Fibroblast of lung (primary cell): ENCODE measurements at regions not wholly inside any gene's neighbourhood (a gene's known extent, or its start where the extent isn't known, plus 50 kb on each side); places are given as distances from the start of the nearest gene placed in this dataset.

Experiments used
- DNase-seq, 2 donors: peaks; one replicate each; pipeline versions ENCODE4 v3.0.0 to v3.0.0-alpha.2; 2010; ENCODE audit warnings: low read depth in 2 of 2
- H2AFZ ChIP-seq: 2 replicates; pipeline ENCODE4 v1.5.1; 2012; ENCODE audit warnings: low read length, control low read depth, inconsistent platforms
- H3K27ac ChIP-seq: 2 replicates; pipeline ENCODE4 v1.5.1; 2011; ENCODE audit warnings: low read length, control low read depth; ENCODE audit not compliant: insufficient read depth
- H3K27me3 ChIP-seq: 2 replicates; pipeline ENCODE4 v1.5.1; 2011; ENCODE audit warnings: mild to moderate bottlenecking, low read length; ENCODE audit not compliant: control insufficient read depth, insufficient read depth
- H3K36me3 ChIP-seq: 2 replicates; pipeline ENCODE4 v1.5.1; 2011; ENCODE audit warnings: low read length; ENCODE audit not compliant: control insufficient read depth, insufficient read depth
- H3K4me1 ChIP-seq: 2 replicates; pipeline ENCODE4 v1.5.1; 2011; ENCODE audit warnings: low read length; ENCODE audit not compliant: control insufficient read depth, insufficient read depth; ENCODE audit errors: extremely low read depth
- H3K4me2 ChIP-seq: 2 replicates; pipeline ENCODE4 v1.5.1; 2011; ENCODE audit warnings: low read length, control low read depth; ENCODE audit not compliant: insufficient read depth; ENCODE audit errors: extremely low read depth
- H3K4me3 ChIP-seq, 4 experiments: fragments of 200-600 bp in 1 of 4; sonication (generic) in 1 of 4; replicated peaks in 1 of 4; 2 replicates each; pipeline ENCODE4 v1.5.1; 2011 to 2016; ENCODE audit warnings: low read length in 4 of 4, low read depth in 3 of 4, mild to moderate bottlenecking in 3 of 4, control low read depth in 2 of 4, inconsistent platforms in 1 of 4, mixed read lengths in 1 of 4; ENCODE audit not compliant: insufficient read depth in 1 of 4; ENCODE audit errors: control extremely low read depth in 1 of 4
- H3K79me2 ChIP-seq: 2 replicates; pipeline ENCODE4 v1.5.1; 2012; ENCODE audit warnings: mild to moderate bottlenecking, low read length, inconsistent platforms; ENCODE audit not compliant: control insufficient read depth, insufficient read depth
- H3K9ac ChIP-seq: 2 replicates; pipeline ENCODE4 v1.5.1; 2011; ENCODE audit warnings: mild to moderate bottlenecking, low read length, control low read depth; ENCODE audit not compliant: insufficient read depth
- H3K9me3 ChIP-seq: 2 replicates; pipeline ENCODE4 v1.5.1; 2012; ENCODE audit warnings: low read depth, low read length; ENCODE audit not compliant: control insufficient read depth, insufficient read depth
- H4K20me1 ChIP-seq: 2 replicates; pipeline ENCODE4 v1.5.1; 2011; ENCODE audit warnings: low read length; ENCODE audit not compliant: control insufficient read depth, insufficient read depth; ENCODE audit errors: extremely low read depth
- EZH2 ChIP-seq: IDR thresholded peaks from 2 replicates; pipeline ENCODE4 v1.5.1; 2012; ENCODE audit warnings: low read length, control low read depth, mild to moderate bottlenecking; ENCODE audit errors: missing control alignments
- TF ChIP-seq, protein P1 (sequence below), 2 donors: IDR thresholded peaks in 1 of 2; conservative IDR thresholded peaks in 1 of 2; 1 replicate in 1 of 2; 2 replicates in 1 of 2; pipeline ENCODE4 v1.5.1; 2011 to 2012; ENCODE audit warnings: low read length in 2 of 2, control low read depth in 1 of 2, inconsistent platforms in 1 of 2, low read depth in 1 of 2, mild to moderate bottlenecking in 1 of 2

DNA sequence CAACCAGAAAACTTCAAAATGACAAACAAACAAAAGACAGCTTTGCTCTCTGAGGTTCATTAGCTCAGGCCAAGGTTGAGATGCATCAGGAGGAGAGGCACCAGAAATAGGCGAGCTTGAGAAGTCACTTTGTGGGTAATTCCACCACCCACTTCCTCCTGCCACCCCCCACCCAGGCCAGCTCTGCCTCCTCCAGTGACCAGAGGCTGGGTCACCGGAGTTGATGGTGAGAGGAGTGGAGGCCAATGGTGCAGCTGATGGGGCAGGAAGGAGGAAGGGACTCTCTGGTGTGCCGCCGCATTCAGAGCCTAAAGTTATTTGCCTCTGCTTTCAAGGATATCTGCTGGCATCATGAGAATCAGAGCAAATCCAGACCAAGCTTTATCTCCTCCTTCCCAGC, 73.8 kb upstream of the ASTN2 start:
- no peak for TF ChIP-seq EZH2
- TF ChIP-seq, protein P1, sequence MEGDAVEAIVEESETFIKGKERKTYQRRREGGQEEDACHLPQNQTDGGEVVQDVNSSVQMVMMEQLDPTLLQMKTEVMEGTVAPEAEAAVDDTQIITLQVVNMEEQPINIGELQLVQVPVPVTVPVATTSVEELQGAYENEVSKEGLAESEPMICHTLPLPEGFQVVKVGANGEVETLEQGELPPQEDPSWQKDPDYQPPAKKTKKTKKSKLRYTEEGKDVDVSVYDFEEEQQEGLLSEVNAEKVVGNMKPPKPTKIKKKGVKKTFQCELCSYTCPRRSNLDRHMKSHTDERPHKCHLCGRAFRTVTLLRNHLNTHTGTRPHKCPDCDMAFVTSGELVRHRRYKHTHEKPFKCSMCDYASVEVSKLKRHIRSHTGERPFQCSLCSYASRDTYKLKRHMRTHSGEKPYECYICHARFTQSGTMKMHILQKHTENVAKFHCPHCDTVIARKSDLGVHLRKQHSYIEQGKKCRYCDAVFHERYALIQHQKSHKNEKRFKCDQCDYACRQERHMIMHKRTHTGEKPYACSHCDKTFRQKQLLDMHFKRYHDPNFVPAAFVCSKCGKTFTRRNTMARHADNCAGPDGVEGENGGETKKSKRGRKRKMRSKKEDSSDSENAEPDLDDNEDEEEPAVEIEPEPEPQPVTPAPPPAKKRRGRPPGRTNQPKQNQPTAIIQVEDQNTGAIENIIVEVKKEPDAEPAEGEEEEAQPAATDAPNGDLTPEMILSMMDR (conservative IDR thresholded peaks at IDR 0.05 in 1 of 2, IDR thresholded peaks at IDR 0.05 in 1 of 2; ENCODE audit: low read depth in 1 of 2, low read length in 2 of 2) = no peak
- Histone ChIP-seq H3K27me3 (no peaks in the 10 kb centered on the region), H3K27ac (no peak overlapping the region), H3K36me3 (no peaks in the 10 kb centered on the region), H3K4me1 (no peaks in the 10 kb centered on the region), H3K4me3 (no peak overlapping the region), H3K4me2 (no peak overlapping the region), H3K9ac (no peak overlapping the region), H2AFZ (no peak overlapping the region), H4K20me1 (no peaks in the 10 kb centered on the region), H3K79me2 (no peaks in the 10 kb centered on the region), H3K9me3 (no peaks in the 10 kb centered on the region)
- no peak for DNase-seq

DNA sequence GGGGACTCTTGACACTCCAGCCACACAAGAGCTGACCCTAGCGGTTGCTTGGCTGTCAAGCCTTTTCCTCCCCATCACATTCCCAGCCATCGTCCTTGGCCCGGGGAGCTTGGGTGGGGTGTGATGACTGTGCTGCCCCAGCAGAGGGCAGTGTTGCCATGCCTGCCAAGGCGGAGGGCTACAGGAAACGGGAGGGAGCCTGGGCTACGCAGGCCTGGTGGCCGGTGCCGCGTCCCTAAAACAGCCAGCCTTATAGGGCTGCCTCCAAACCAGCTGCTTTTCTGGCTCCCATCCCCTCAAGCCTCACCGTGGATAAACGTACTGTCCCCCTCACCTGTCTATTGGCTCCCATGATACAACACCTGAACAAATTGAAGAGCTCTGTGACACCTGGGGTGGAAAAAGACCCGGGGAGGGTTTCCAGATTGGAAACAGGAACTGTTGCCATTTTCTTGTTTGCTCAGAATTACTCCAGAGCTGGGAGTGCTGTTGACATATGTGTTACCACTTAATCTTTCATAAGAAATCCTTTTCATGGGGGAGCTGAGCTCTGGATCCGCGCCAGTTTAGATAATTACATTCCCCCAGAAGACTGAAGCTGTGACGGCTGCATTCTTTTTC, 72.8 kb upstream of the ASTN2 start:
- H3K79me2 ChIP-seq = no peaks in the 10 kb centered on the region
- no peaks in the 10 kb centered on the region for H3K9me3 ChIP-seq
- H4K20me1 ChIP-seq = no peaks in the 10 kb centered on the region
- H3K36me3 ChIP-seq = no peaks in the 10 kb centered on the region
- H3K4me3 ChIP-seq = no peak overlapping the region
- H3K27ac ChIP-seq = no peak overlapping the region
- H3K27me3 ChIP-seq = no peaks in the 10 kb centered on the region
- H3K9ac ChIP-seq = no peak overlapping the region
- DNase-seq = peak; percentile 14 to 20
- H2AFZ ChIP-seq = no peak overlapping the region
- no peak overlapping the region for H3K4me2 ChIP-seq
- no peak for TF ChIP-seq EZH2
- TF ChIP-seq, protein P1 (conservative IDR thresholded peaks at IDR 0.05 in 1 of 2, IDR thresholded peaks at IDR 0.05 in 1 of 2; ENCODE audit: low read depth in 1 of 2, low read length in 2 of 2) = peak; percentile 46 to 67
- H3K4me1 ChIP-seq = no peaks in the 10 kb centered on the region

DNA sequence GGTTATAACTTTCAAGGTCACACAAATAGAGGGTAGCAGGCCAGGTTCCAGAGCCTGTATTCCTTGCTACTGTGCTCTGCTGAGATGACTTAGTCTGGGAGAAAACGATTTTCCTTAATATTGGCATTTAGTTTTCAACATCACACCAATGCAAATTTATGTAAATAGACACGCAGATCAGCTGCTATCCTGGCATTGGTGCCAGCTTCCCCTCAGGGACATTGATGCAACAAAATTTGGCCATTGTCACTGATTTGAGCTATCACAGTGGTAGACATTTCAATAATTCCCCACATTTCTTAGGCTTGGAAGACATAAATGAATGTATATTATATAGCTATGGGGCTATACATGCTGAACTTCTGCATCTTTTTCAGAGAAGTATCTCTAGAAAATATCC, 71.6 kb upstream of the ASTN2 start:
- Histone ChIP-seq H3K4me3 (no peak overlapping the region), H3K36me3 (no peaks in the 10 kb centered on the region), H3K79me2 (no peaks in the 10 kb centered on the region), H2AFZ (no peak overlapping the region), H3K27me3 (no peaks in the 10 kb centered on the region), H3K4me2 (no peak overlapping the region), H3K4me1 (no peaks in the 10 kb centered on the region), H3K27ac (no peak overlapping the region), H4K20me1 (no peaks in the 10 kb centered on the region), H3K9ac (no peak overlapping the region), H3K9me3 (no peaks in the 10 kb centered on the region)
- DNase-seq = no peak
- no peak for TF ChIP-seq EZH2
- TF ChIP-seq, protein P1 (conservative IDR thresholded peaks at IDR 0.05 in 1 of 2, IDR thresholded peaks at IDR 0.05 in 1 of 2; ENCODE audit: low read depth in 1 of 2, low read length in 2 of 2) = no peak
